Heart left ventricle (tissue), 16 donors: ENCODE measurements at regions not wholly inside any gene's neighbourhood (a gene's known extent, or its start where the extent isn't known, plus 50 kb on each side); places are given as distances from the start of the nearest gene placed in this dataset.
A peak's percentile ranks its signal among the peaks of the same experiment; 100 is the strongest.

Experiments used
- ATAC-seq, 4 donors: fragments of 200-7000 bp; cut with Tn5 transposase; one replicate each; pipeline ENCODE4 v1.9.1; 2020 to 2022; ENCODE audit warnings: moderate library complexity in 4 of 4, mild to moderate bottlenecking in 3 of 4, moderate number of reproducible peaks in 1 of 4
- DNase-seq, 5 donors: peaks; one replicate each; pipeline ENCODE4 v3.0.0-alpha.2; 2020
- H3K27ac ChIP-seq, 12 donors: fragments of 200-600 bp; sonication (generic) in 4 of 12; one replicate each; pipeline versions ENCODE4 v1.5.0 to v1.8.0; 2016 to 2022; ENCODE audit warnings: mild to moderate bottlenecking in 2 of 12
- H3K27me3 ChIP-seq, 9 donors: fragments of 200-600 bp; sonication (generic) in 2 of 9; one replicate each; pipeline versions ENCODE4 v1.5.1 to v1.8.0; 2016 to 2022; ENCODE audit warnings: mild to moderate bottlenecking in 3 of 9
- H3K36me3 ChIP-seq, 9 donors: fragments of 200-600 bp; sonication (generic) in 2 of 9; one replicate each; pipeline versions ENCODE4 v1.5.0 to v1.8.0; 2018 to 2022; ENCODE audit warnings: mild to moderate bottlenecking in 2 of 9
- H3K4me1 ChIP-seq, 12 donors: fragments of 200-600 bp; sonication (generic) in 4 of 12; one replicate each; pipeline versions ENCODE4 v1.5.0 to v1.8.0; 2016 to 2022; ENCODE audit warnings: mild to moderate bottlenecking in 3 of 12
- H3K4me3 ChIP-seq, 12 donors: fragments of 200-600 bp; sonication (generic) in 4 of 12; one replicate each; pipeline versions ENCODE4 v1.5.0 to v1.8.0; 2017 to 2022; ENCODE audit warnings: mild to moderate bottlenecking in 9 of 12, moderate library complexity in 4 of 12
- H3K9me3 ChIP-seq, 12 donors: fragments of 200-600 bp; sonication (generic) in 4 of 12; one replicate each; pipeline versions ENCODE4 v1.5.0 to v1.8.0; 2016 to 2022; ENCODE audit warnings: mild to moderate bottlenecking in 1 of 12
- POLR2A ChIP-seq, 2 donors: fragments of 450-650 bp; IDR thresholded peaks; one replicate each; pipeline ENCODE4 v1.6.1; 2017; ENCODE audit warnings: antibody characterized with exemption in 2 of 2, mild to moderate bottlenecking in 2 of 2, moderate library complexity in 2 of 2
- WGBS, 4 donors: extraction: QIAGEN DNeasy Blood & Tissue Kit in 2 of 4; methylation state at CpG; one replicate each; pipeline versions ENCODE4 v1.1.5 to v1.1.7; 2013 to 2018; 5-methylcytosine and 5-hydroxymethylcytosine counted together
- intact Hi-C, 10 donors: fragments of 100-400 bp; cut with DNase I; formaldehyde crosslinking; loops; one replicate each; pipeline versions ENCODE4 v1.11.1 to v1.14.2; 2022
- TF ChIP-seq, protein P1 (sequence below), 12 donors: fragments of 200-600 bp; sonication (generic) in 4 of 12; IDR thresholded peaks; one replicate each; pipeline versions ENCODE4 v1.5.0 to v1.8.0; 2018 to 2022; ENCODE audit warnings: antibody characterized with exemption in 12 of 12, mild to moderate bottlenecking in 5 of 12
- donor health status: ischemic (EF 13 %, LVEDD 7.1; RV severe dilation, severe dysfunction).
- donor health status: healthy with polysubstance abuse.
- donor health status: DM: no; HTN: yes; CAD: no.
- donor health status: DM: no; HTN: no; CAD: no.
- donor health status: ischemic (EF 25% LVEDD 6.9; RV normal size, moderate dysfunction).
- donor health status: ischemic (EF 25% LVEDD 5.7; RV mildly dilated, moderate dysfunction).
- donor health status: healthy.
- donor health status: DM: yes; HTN: yes; CAD: no.
- donor health status: ischemic (EF 35%, LVEDD 5.7; RV mildly dilated, moderate dysfunction).
- donor health status: nonischemic (EF 11% LVEDD 7.7; RV severe dilation, severe dysfunction).
- donor health status: DM: yes; HTN: yes; CAD: no.
- donor health status: PGD.
- donor health status: ischemic (EF 29% LVEDD 5.4; RV normal size, mild dysfunction).
- donor health status: nonischemic (EF 23%, LVEDD 6.1; RV moderate dilation, normal function).

GRCh38 chr2:41579806-41580205, 468.0 kb upstream of the PKDCC start:
- WGBS, 4 donors = 68 to 84% (median 78%) methylated on average over 2 of the region's 2 CpGs
- TF ChIP-seq, protein P1, sequence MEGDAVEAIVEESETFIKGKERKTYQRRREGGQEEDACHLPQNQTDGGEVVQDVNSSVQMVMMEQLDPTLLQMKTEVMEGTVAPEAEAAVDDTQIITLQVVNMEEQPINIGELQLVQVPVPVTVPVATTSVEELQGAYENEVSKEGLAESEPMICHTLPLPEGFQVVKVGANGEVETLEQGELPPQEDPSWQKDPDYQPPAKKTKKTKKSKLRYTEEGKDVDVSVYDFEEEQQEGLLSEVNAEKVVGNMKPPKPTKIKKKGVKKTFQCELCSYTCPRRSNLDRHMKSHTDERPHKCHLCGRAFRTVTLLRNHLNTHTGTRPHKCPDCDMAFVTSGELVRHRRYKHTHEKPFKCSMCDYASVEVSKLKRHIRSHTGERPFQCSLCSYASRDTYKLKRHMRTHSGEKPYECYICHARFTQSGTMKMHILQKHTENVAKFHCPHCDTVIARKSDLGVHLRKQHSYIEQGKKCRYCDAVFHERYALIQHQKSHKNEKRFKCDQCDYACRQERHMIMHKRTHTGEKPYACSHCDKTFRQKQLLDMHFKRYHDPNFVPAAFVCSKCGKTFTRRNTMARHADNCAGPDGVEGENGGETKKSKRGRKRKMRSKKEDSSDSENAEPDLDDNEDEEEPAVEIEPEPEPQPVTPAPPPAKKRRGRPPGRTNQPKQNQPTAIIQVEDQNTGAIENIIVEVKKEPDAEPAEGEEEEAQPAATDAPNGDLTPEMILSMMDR (IDR thresholded peaks at IDR 0.05) = no peak
- no peak for TF ChIP-seq POLR2A (IDR thresholded peaks at IDR 0.05)
- H3K4me3 ChIP-seq = no peak overlapping the region
- H3K36me3 ChIP-seq = no peaks in the 10 kb centered on the region
- H3K27me3 ChIP-seq = no peaks in the 10 kb centered on the region
- no peak overlapping the region for H3K27ac ChIP-seq
- DNase-seq (no peak), ATAC-seq (no peak)
- peaks cover 0 to 19% (median 8%) of the 10 kb centered on the region in 12 donors for H3K9me3 ChIP-seq
- intact Hi-C loops = no loop called here
- H3K4me1 ChIP-seq = peaks cover 0 to 2% (median 0%) of the 10 kb centered on the region in 12 donors

GRCh38 chr2:41580806-41581205, 467.0 kb upstream of the PKDCC start:
- peaks cover 0 to 2% (median 0%) of the 10 kb centered on the region in 12 donors for H3K4me1 ChIP-seq
- no peaks in the 10 kb centered on the region for H3K36me3 ChIP-seq
- no peak overlapping the region for H3K4me3 ChIP-seq
- H3K27me3 ChIP-seq = no peaks in the 10 kb centered on the region
- no peak overlapping the region for H3K27ac ChIP-seq
- 71 to 82% (median 73%) methylated on average over 4 of the region's 4 CpGs for whole genome bisulfite sequencing, 4 donors
- peaks cover 0 to 29% (median 10%) of the 10 kb centered on the region in 12 donors for H3K9me3 ChIP-seq
- no peak for TF ChIP-seq POLR2A (IDR thresholded peaks at IDR 0.05)
- TF ChIP-seq, protein P1 (IDR thresholded peaks at IDR 0.05) = no peak
- no peak for ATAC-seq
- intact Hi-C loops = no loop called here
- DNase-seq = no peak

DNA sequence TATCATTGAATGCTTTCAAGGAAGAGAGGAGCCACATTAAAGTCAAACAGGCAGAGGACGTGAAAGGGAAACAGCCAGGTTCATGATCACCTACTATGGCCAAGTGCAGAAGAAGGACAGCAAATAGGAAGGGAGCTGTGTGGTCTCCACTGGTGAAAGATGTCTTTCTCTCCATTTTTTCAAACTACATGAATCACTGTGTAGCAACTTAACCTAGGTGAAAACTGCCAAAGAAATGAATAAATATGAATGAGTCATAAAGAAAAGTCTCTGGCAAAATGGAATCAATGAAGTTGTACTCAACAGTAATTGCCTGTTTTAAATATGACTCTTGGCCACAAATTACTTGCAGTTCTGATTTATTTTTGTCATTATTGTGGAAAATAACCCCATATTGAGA, 452.6 kb upstream of the PKDCC start:
- no peak for TF ChIP-seq POLR2A (IDR thresholded peaks at IDR 0.05)
- TF ChIP-seq, protein P1 (IDR thresholded peaks at IDR 0.05) = no peak
- H3K36me3 ChIP-seq = no peaks in the 10 kb centered on the region
- peak in 1 of 4 donors; percentile 35 for ATAC-seq

GRCh38 chr2:41597680-41598079, 450.1 kb upstream of the PKDCC start:
- Histone ChIP-seq H3K9me3 (peaks cover 0 to 8% (median 0%) of the 10 kb centered on the region in 12 donors), H3K4me1 (peaks cover 6 to 31% (median 21%) of the 10 kb centered on the region in 12 donors), H3K27ac (peak overlapping the region; percentile 44 to 86 (median 66)), H3K4me3 (no peak overlapping the region), H3K27me3 (no peaks in the 10 kb centered on the region), H3K36me3 (no peaks in the 10 kb centered on the region)
- intact Hi-C loops = loop anchor here in 1 of 10 donors (10.0 kb wide), 1 partner anchor 183 kb away; no protein-coding TSS in a partner anchor
- ATAC-seq (peak; percentile 57 to 76 (median 68)), DNase-seq (no peak)
- 24 to 39% (median 28%) methylated on average over 2 of the region's 2 CpGs for WGBS, 4 donors
- TF ChIP-seq, protein P1 (IDR thresholded peaks at IDR 0.05) = no peak
- no peak for TF ChIP-seq POLR2A (IDR thresholded peaks at IDR 0.05)

More for the DNA sequence above, 452.6 kb upstream of the PKDCC start:
- DNase-seq = no peak
- intact Hi-C loops = loop anchor here in 1 of 10 donors (10.0 kb wide), 1 partner anchor 180 kb away; no protein-coding TSS in a partner anchor
- Histone ChIP-seq H3K27me3 (no peaks in the 10 kb centered on the region), H3K4me1 (peaks cover 6 to 29% (median 21%) of the 10 kb centered on the region in 12 donors), H3K27ac (no peak overlapping the region), H3K9me3 (peaks cover 0 to 5% (median 0%) of the 10 kb centered on the region in 12 donors), H3K4me3 (no peak overlapping the region)
- WGBS, 4 donors = 0 to 49% (median 46%) methylated on average over 1 of the region's 1 CpG
